ENCODE measurements at regions not wholly inside any gene's neighbourhood (a gene's known extent, or its start where the extent isn't known, plus 50 kb on each side); places are given as distances from the start of the nearest gene placed in this dataset.

DNA sequence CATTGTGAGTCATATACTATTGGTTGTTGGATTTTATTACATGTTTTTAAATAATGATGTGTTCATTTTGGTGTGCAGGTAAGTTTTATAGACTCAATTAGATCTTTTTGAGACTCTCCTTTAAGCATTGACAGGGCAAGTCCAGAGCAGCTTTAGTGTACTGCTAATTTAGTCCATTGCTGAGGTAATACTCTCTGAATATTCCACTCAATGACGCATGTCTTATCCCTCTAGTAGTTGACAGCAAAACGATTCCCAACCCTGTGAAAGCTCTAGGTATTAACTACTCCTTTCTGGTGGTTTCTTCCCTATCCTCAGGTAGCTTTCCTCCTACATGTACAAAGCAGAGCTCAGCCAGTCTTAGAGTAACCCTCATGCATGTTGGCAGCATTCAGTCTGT lies 373.5 kb upstream of the MAP3K7 start:
- no peak for DNase-seq (ENCODE audit: low read depth, low spot score)
- H3K4me3 ChIP-seq (ENCODE audit: low read depth, low read length): no peak overlapping the region
- in situ Hi-C loops (cut with HindIII; ENCODE audit: low sequenced_read_pairs): no loop called here
- TF ChIP-seq, protein P1, sequence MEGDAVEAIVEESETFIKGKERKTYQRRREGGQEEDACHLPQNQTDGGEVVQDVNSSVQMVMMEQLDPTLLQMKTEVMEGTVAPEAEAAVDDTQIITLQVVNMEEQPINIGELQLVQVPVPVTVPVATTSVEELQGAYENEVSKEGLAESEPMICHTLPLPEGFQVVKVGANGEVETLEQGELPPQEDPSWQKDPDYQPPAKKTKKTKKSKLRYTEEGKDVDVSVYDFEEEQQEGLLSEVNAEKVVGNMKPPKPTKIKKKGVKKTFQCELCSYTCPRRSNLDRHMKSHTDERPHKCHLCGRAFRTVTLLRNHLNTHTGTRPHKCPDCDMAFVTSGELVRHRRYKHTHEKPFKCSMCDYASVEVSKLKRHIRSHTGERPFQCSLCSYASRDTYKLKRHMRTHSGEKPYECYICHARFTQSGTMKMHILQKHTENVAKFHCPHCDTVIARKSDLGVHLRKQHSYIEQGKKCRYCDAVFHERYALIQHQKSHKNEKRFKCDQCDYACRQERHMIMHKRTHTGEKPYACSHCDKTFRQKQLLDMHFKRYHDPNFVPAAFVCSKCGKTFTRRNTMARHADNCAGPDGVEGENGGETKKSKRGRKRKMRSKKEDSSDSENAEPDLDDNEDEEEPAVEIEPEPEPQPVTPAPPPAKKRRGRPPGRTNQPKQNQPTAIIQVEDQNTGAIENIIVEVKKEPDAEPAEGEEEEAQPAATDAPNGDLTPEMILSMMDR (IDR thresholded peaks at IDR 0.05; ENCODE audit: low read depth, low read length): no peak

DNA sequence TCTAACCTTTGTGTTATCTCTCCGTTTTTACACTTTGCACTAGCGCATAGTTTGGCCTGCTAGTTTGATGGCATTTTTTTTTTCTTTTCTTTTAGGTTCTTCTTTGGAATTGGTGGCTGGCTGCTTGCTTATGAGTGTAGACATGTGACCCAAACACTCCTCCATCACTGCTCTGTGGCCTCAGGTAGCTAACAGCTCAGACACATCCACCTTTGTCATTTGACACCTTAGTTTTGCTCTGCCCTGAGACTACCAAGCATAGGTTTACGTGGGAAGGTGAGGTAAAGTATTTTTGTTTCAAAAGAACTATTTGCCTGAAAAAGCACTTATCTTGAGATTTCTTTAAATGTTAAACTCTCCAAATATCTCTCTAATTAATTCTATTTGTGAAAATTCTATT lies 368.4 kb upstream of the MAP3K7 start:
- TF ChIP-seq, protein P1 (IDR thresholded peaks at IDR 0.05; ENCODE audit: low read depth, low read length): no peak
- in situ Hi-C loops (cut with HindIII; ENCODE audit: low sequenced_read_pairs): no loop called here
- no peak overlapping the region for H3K4me3 ChIP-seq (ENCODE audit: low read depth, low read length)
- DNase-seq (ENCODE audit: low read depth, low spot score): no peak

DNA sequence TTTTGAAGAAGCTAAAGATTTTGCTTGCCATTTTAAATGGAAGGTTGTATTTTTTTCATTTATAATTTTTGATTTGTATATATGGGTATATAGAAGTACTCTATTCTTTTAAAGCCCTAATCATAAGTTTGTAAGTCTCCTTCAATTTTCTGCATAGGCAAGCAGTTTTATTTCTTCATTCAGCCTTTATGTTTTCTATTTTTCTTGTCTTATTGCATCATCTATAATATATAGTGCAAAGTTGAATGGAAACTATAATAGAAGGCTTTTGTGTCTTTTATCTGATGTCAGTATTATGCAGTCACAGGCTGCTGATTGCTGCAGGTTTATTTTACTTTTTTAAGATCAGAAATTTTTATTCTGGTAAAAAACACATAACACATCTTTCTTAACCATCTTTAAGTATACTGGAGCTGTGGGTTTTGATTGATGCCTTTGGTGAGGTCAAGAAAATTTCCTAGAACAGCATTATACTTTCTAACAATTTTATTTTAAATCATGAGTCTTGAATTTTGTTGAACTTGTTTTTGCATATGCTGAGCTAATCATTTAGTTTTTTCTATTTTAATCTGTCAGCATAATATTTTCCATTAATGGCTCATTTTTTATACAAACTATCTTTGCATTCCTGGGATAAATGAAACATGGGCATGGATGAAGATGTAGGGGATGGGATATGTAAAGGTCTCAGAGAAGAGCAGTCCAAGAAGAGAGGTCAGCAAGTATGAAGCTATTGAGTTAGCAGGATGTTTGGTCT lies 366.7 kb upstream of the MAP3K7 start:
- TF ChIP-seq, protein P1 (IDR thresholded peaks at IDR 0.05; ENCODE audit: low read depth, low read length): no peak
- no peak for DNase-seq (ENCODE audit: low read depth, low spot score)
- H3K4me3 ChIP-seq (ENCODE audit: low read depth, low read length): no peak overlapping the region
- in situ Hi-C loops (cut with HindIII; ENCODE audit: low sequenced_read_pairs): no loop called here

GRCh38 chr6:90952176-90952575 lies 365.3 kb upstream of the MAP3K7 start:
- in situ Hi-C loops (cut with HindIII; ENCODE audit: low sequenced_read_pairs): no loop called here
- no peak for DNase-seq (ENCODE audit: low read depth, low spot score)
- TF ChIP-seq, protein P1 (IDR thresholded peaks at IDR 0.05; ENCODE audit: low read depth, low read length): no peak
- H3K4me3 ChIP-seq (ENCODE audit: low read depth, low read length): no peak overlapping the region

DNA sequence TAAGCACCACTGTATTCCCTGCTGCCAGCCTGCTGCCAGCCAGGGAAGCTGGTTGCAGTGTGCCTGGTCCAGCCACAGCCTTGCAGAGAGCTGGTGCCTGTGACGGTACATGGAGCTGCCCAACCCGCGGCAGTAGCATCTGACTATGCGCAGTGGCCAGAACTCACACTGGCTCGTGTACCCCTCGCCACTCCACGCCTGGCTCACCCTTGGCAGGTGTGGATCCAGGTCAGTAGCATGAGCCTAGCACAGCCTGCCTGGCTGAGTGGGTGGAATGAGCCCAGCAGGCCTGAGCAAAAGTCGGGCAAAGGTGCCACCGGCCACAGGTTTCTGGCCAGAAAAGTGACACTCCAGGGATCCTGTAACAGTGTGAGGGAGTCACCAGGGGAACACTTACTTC lies 361.7 kb upstream of the MAP3K7 start:
- in situ Hi-C loops (cut with HindIII; ENCODE audit: low sequenced_read_pairs): no loop called here
- TF ChIP-seq, protein P1 (IDR thresholded peaks at IDR 0.05; ENCODE audit: low read depth, low read length): no peak
- H3K4me3 ChIP-seq (ENCODE audit: low read depth, low read length): no peak overlapping the region
- no peak for DNase-seq (ENCODE audit: low read depth, low spot score)

GRCh38 chr6:90947184-90948064 lies 360.6 kb upstream of the MAP3K7 start:
- DNase-seq (ENCODE audit: low read depth, low spot score): no peak
- in situ Hi-C loops (cut with HindIII; ENCODE audit: low sequenced_read_pairs): no loop called here
- TF ChIP-seq, protein P1 (IDR thresholded peaks at IDR 0.05; ENCODE audit: low read depth, low read length): no peak
- H3K4me3 ChIP-seq (ENCODE audit: low read depth, low read length): no peak overlapping the region

All from astrocyte of the spinal cord (primary cell).